IMR-90 (cell line): ENCODE measurements at regions not wholly inside any gene's neighbourhood (a gene's known extent, or its start where the extent isn't known, plus 50 kb on each side); places are given as distances from the start of the nearest gene placed in this dataset.

Experiments used
- ATAC-seq: fragments of 200-7000 bp; cut with Tn5 transposase; 2 replicates; pipeline ENCODE4 v1.9.1; 2020; ENCODE audit warnings: low read depth, mild to moderate bottlenecking, moderate library complexity
- BruUV-seq: library from RNA; stranded (reverse); fragments of 400-500 nt; replicated peaks from 2 replicates; lab custom pipeline; 2021; lab: Mats Ljungman, UMichigan
- CTCF ChIA-PET: fragments of 300-600 bp; formaldehyde crosslinking; extraction: SDS; loops from one replicate; lab custom pipeline; 2021; ENCODE audit warnings: antibody characterized with exemption; lab: Yijun Ruan, JAX
- POLR2A ChIA-PET: fragments of 300-600 bp; sonication (Branson Sonifier 250); formaldehyde crosslinking; loops from one replicate; lab custom pipeline; 2022; ENCODE audit warnings: antibody characterized with exemption; ENCODE audit not compliant: unreplicated experiment; lab: Charles Lee
- DNase-seq: peaks from one replicate; pipeline ENCODE4 v3.0.0; 2013
- H2AFZ ChIP-seq: replicated peaks from 2 replicates; pipeline ENCODE3; 2013; ENCODE audit warnings: low read length, mild to moderate bottlenecking; ENCODE audit not compliant: poor library complexity
- H2AK5ac ChIP-seq: 2 replicates; pipeline ENCODE4 v1.6.1; 2013; ENCODE audit warnings: low read depth, low read length, inconsistent platforms
- H2AK9ac ChIP-seq: replicated peaks from 2 replicates; pipeline ENCODE3; 2013; ENCODE audit warnings: mild to moderate bottlenecking, low read depth, low read length, moderate library complexity; ENCODE audit not compliant: poor library complexity
- H2BK120ac ChIP-seq: 2 replicates; pipeline ENCODE4 v1.6.1; 2013; ENCODE audit warnings: low read depth, low read length, inconsistent platforms
- H2BK15ac ChIP-seq: 3 replicates; pipeline ENCODE4 v1.6.1; 2013; ENCODE audit warnings: low read depth, low read length, inconsistent platforms
- H2BK20ac ChIP-seq: 2 replicates; pipeline ENCODE4 v1.6.1; 2013; ENCODE audit warnings: low read depth, mild to moderate bottlenecking, inconsistent platforms, low read length, moderate library complexity
- H2BK5ac ChIP-seq: 2 replicates; pipeline ENCODE4 v1.6.1; 2013; ENCODE audit warnings: mild to moderate bottlenecking, low read depth, low read length, inconsistent platforms; ENCODE audit not compliant: poor library complexity, severe bottlenecking
- H3K14ac ChIP-seq: replicated peaks from 2 replicates; pipeline ENCODE4 v1.6.1; 2013; ENCODE audit warnings: low read depth, low read length, inconsistent platforms
- H3K18ac ChIP-seq: 2 replicates; pipeline ENCODE4 v1.6.1; 2013; ENCODE audit warnings: low read depth, low read length, control low read depth
- H3K23ac ChIP-seq: 2 replicates; pipeline ENCODE4 v1.6.1; 2013; ENCODE audit warnings: low read depth, low read length, inconsistent platforms
- H3K27ac ChIP-seq: 2 replicates; pipeline ENCODE4 v1.5.1; 2013; ENCODE audit warnings: mild to moderate bottlenecking, control low read depth, low read length; ENCODE audit not compliant: insufficient read depth
- H3K27me3 ChIP-seq: 2 replicates; pipeline ENCODE4 v1.6.1; 2013; ENCODE audit warnings: low read length; ENCODE audit not compliant: control insufficient read depth, insufficient read depth
- H3K36me3 ChIP-seq: 2 replicates; pipeline ENCODE4 v1.6.1; 2013; ENCODE audit warnings: low read length, mixed read lengths; ENCODE audit not compliant: control insufficient read depth, insufficient read depth
- H3K4ac ChIP-seq: 2 replicates; pipeline ENCODE4 v1.6.1; 2013; ENCODE audit warnings: low read depth, low read length, inconsistent platforms
- H3K4me1 ChIP-seq: 2 replicates; pipeline ENCODE4 v1.6.1; 2013; ENCODE audit warnings: low read length, mixed read lengths; ENCODE audit not compliant: control insufficient read depth, insufficient read depth
- H3K4me2 ChIP-seq: 2 replicates; pipeline ENCODE4 v1.6.1; 2013; ENCODE audit warnings: low read depth, mild to moderate bottlenecking, control low read depth, low read length, moderate library complexity
- H3K4me3 ChIP-seq: 2 replicates; pipeline ENCODE4 v1.5.1; 2013; ENCODE audit warnings: low read depth, mild to moderate bottlenecking, control low read depth, low read length, moderate library complexity; ENCODE audit not compliant: insufficient read depth
- H3K56ac ChIP-seq: 2 replicates; pipeline ENCODE4 v1.6.1; 2013; ENCODE audit warnings: low read length, inconsistent platforms; ENCODE audit not compliant: insufficient read depth; ENCODE audit errors: extremely low read depth
- H3K79me1 ChIP-seq, 2 experiments: 2 replicates each; pipeline ENCODE4 v1.6.1; 2013; ENCODE audit warnings: low read length in 2 of 2, inconsistent platforms in 1 of 2, low read depth in 1 of 2
- H3K9ac ChIP-seq: 2 replicates; pipeline ENCODE4 v1.6.1; 2013; ENCODE audit warnings: low read depth, low read length, control low read depth
- H3K9me1 ChIP-seq: 2 replicates; pipeline ENCODE4 v1.6.1; 2013; ENCODE audit warnings: low read length, inconsistent platforms; ENCODE audit not compliant: insufficient read depth
- H3K9me3 ChIP-seq: 2 replicates; pipeline ENCODE4 v1.6.1; 2013; ENCODE audit warnings: low read length; ENCODE audit not compliant: control insufficient read depth, insufficient read depth
- H4K20me1 ChIP-seq: 2 replicates; pipeline ENCODE4 v1.6.1; 2013; ENCODE audit warnings: low read length, inconsistent platforms; ENCODE audit not compliant: insufficient read depth
- H4K5ac ChIP-seq: 2 replicates; pipeline ENCODE4 v1.6.1; 2013; ENCODE audit warnings: mild to moderate bottlenecking, low read depth, low read length, control low read depth
- H4K8ac ChIP-seq, 2 experiments: 2 replicates each; pipeline ENCODE4 v1.6.1; 2013; ENCODE audit warnings: low read depth in 2 of 2, low read length in 2 of 2, control low read depth in 1 of 2, inconsistent platforms in 1 of 2
- H4K91ac ChIP-seq: 2 replicates; pipeline ENCODE4 v1.6.1; 2013; ENCODE audit warnings: low read depth, low read length, inconsistent platforms; ENCODE audit not compliant: insufficient read depth
- BHLHE40 ChIP-seq: fragments of 150-350 bp; IDR thresholded peaks from 2 replicates; pipeline ENCODE4 v1.6.1; 2016; ENCODE audit warnings: mild to moderate bottlenecking, low read depth, low read length
- CEBPB ChIP-seq: IDR thresholded peaks from 2 replicates; pipeline ENCODE4 v1.6.1; 2012; ENCODE audit warnings: low read depth, low read length, improper control_type of control experiment
- CHD1 ChIP-seq: IDR thresholded peaks from 2 replicates; pipeline ENCODE4 v1.6.1; 2012; ENCODE audit warnings: low read depth, low read length, improper control_type of control experiment
- FOS ChIP-seq: fragments of 150-350 bp; IDR thresholded peaks from 2 replicates; pipeline ENCODE4 v1.6.1; 2016; ENCODE audit warnings: low read depth, low read length
- MAFK ChIP-seq: IDR thresholded peaks from 2 replicates; pipeline ENCODE4 v1.6.1; 2012; ENCODE audit warnings: low read depth, low read length, improper control_type of control experiment
- MAZ ChIP-seq: IDR thresholded peaks from 2 replicates; pipeline ENCODE4 v1.6.1; 2012; ENCODE audit warnings: low read depth, mild to moderate bottlenecking, low read length, improper control_type of control experiment, moderate library complexity, borderline replicate concordance
- MXI1 ChIP-seq: IDR thresholded peaks from 2 replicates; pipeline ENCODE4 v1.6.1; 2012; ENCODE audit warnings: low read depth, mild to moderate bottlenecking, low read length, moderate library complexity, borderline replicate concordance
- NFE2L2 ChIP-seq: fragments of 150-350 bp; IDR thresholded peaks from 2 replicates; pipeline ENCODE4 v1.6.1; 2016; ENCODE audit warnings: low read depth, mild to moderate bottlenecking, low read length
- POLR2A ChIP-seq: IDR thresholded peaks from 2 replicates; pipeline ENCODE4 v1.6.1; 2012; ENCODE audit warnings: mild to moderate bottlenecking, low read depth, low read length
- RAD21 ChIP-seq: IDR thresholded peaks from 2 replicates; pipeline ENCODE4 v1.6.1; 2012; ENCODE audit warnings: low read length, improper control_type of control experiment
- RCOR1 ChIP-seq: IDR thresholded peaks from 2 replicates; pipeline ENCODE4 v1.6.1; 2012; ENCODE audit warnings: mild to moderate bottlenecking, low read length, improper control_type of control experiment; ENCODE audit not compliant: insufficient replicate concordance
- RFX5 ChIP-seq: IDR thresholded peaks from 2 replicates; pipeline ENCODE4 v1.8.0; 2012; ENCODE audit warnings: low read depth, mild to moderate bottlenecking, low read length, moderate library complexity
- SMC3 ChIP-seq: fragments of 150-350 bp; IDR thresholded peaks from 2 replicates; pipeline ENCODE4 v1.6.1; 2016; ENCODE audit warnings: low read depth, mild to moderate bottlenecking, antibody characterized with exemption, low read length, moderate library complexity
- USF2 ChIP-seq: fragments of 150-350 bp; IDR thresholded peaks from 2 replicates; pipeline ENCODE4 v1.6.1; 2017; ENCODE audit warnings: mild to moderate bottlenecking, antibody characterized with exemption, low read length, low read depth
- WGBS, 2 experiments: methylation state at CpG; one replicate each; pipeline versions ENCODE4 v1.1.5 to v1.1.7; 2013; ENCODE audit warnings: missing lambda C conversion rate in 2 of 2; ENCODE audit not compliant: insufficient read length in 1 of 2; ENCODE audit errors: extremely low coverage in 2 of 2; 5-methylcytosine and 5-hydroxymethylcytosine counted together
- dilution Hi-C: fragments of 300-500 bp; cut with HindIII; formaldehyde crosslinking; loops from one replicate; pipeline ENCODE4 v1.14.3; 2018; ENCODE audit warnings: low sequenced_read_pairs; ENCODE audit not compliant: unreplicated experiment
- in situ Hi-C: fragments of 300-500 bp; cut with MboI; formaldehyde crosslinking; loops from 3 replicates; pipeline ENCODE4 v1.14.3; 2019; ENCODE audit warnings: low sequenced_read_pairs, inconsistent platforms, mixed read lengths
- intact Hi-C: fragments of 100-400 bp; cut with micrococcal nuclease; formaldehyde crosslinking; loops from 2 replicates; pipeline ENCODE4 v1.10.0; 2022
- TF ChIP-seq, protein P1 (sequence below): conservative IDR thresholded peaks from 2 replicates; pipeline ENCODE4 v1.5.1; 2012; ENCODE audit warnings: mild to moderate bottlenecking, low read depth, low read length, improper control_type of control experiment
- TF ChIP-seq, protein P2 (sequence below): fragments of 150-350 bp; IDR thresholded peaks from 2 replicates; pipeline ENCODE4 v1.6.1; 2016; ENCODE audit warnings: low read depth, mild to moderate bottlenecking, low read length, moderate library complexity, borderline replicate concordance

GRCh38 chr3:6571448-6571847 lies 289.5 kb upstream of the GRM7 start:
- no peak overlapping the region for H2BK120ac ChIP-seq
- ATAC-seq, result no peak
- H4K8ac ChIP-seq, result no peak overlapping the region
- no peak overlapping the region for H3K4ac ChIP-seq
- no peak overlapping the region for H3K14ac ChIP-seq
- H3K9ac ChIP-seq, result no peak overlapping the region
- in situ Hi-C loops, result no loop called here
- no peak overlapping the region for H2BK20ac ChIP-seq
- no peak overlapping the region for H2AFZ ChIP-seq
- H3K36me3 ChIP-seq, result no peaks in the 10 kb centered on the region
- no peaks in the 10 kb centered on the region for H3K27me3 ChIP-seq
- H4K20me1 ChIP-seq, result no peaks in the 10 kb centered on the region
- no peak overlapping the region for H3K4me2 ChIP-seq
- no peak overlapping the region for H3K4me3 ChIP-seq
- H4K5ac ChIP-seq, result no peak overlapping the region
- H3K56ac ChIP-seq, result no peak overlapping the region
- BruUV-seq, result no TSS peak
- H2AK9ac ChIP-seq, result no peak overlapping the region
- no peak overlapping the region for H3K23ac ChIP-seq
- no peak overlapping the region for H3K18ac ChIP-seq
- H3K4me1 ChIP-seq, result no peaks in the 10 kb centered on the region
- intact Hi-C loops, result no loop called here
- no peaks in the 10 kb centered on the region for H3K9me1 ChIP-seq
- ChIA-PET POLR2A (no interaction called here), CTCF (no interaction called here)
- no peak overlapping the region for H2BK5ac ChIP-seq
- dilution Hi-C loops, result no loop called here
- H3K9me3 ChIP-seq, result no peaks in the 10 kb centered on the region; the same call in 1 of the 2 replicates
- no peak for DNase-seq
- no peak overlapping the region for H2AK5ac ChIP-seq
- no peak for TF ChIP-seq RAD21
- no peak for TF ChIP-seq NFE2L2
- TF ChIP-seq POLR2A, result no peak
- no peak for TF ChIP-seq MAZ
- no peak for TF ChIP-seq MAFK
- no peak for TF ChIP-seq FOS
- no peak for TF ChIP-seq CEBPB
- TF ChIP-seq CHD1, result no peak
- no peak for TF ChIP-seq RCOR1
- TF ChIP-seq, protein P1, sequence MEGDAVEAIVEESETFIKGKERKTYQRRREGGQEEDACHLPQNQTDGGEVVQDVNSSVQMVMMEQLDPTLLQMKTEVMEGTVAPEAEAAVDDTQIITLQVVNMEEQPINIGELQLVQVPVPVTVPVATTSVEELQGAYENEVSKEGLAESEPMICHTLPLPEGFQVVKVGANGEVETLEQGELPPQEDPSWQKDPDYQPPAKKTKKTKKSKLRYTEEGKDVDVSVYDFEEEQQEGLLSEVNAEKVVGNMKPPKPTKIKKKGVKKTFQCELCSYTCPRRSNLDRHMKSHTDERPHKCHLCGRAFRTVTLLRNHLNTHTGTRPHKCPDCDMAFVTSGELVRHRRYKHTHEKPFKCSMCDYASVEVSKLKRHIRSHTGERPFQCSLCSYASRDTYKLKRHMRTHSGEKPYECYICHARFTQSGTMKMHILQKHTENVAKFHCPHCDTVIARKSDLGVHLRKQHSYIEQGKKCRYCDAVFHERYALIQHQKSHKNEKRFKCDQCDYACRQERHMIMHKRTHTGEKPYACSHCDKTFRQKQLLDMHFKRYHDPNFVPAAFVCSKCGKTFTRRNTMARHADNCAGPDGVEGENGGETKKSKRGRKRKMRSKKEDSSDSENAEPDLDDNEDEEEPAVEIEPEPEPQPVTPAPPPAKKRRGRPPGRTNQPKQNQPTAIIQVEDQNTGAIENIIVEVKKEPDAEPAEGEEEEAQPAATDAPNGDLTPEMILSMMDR, result no peak
- TF ChIP-seq, protein P2, sequence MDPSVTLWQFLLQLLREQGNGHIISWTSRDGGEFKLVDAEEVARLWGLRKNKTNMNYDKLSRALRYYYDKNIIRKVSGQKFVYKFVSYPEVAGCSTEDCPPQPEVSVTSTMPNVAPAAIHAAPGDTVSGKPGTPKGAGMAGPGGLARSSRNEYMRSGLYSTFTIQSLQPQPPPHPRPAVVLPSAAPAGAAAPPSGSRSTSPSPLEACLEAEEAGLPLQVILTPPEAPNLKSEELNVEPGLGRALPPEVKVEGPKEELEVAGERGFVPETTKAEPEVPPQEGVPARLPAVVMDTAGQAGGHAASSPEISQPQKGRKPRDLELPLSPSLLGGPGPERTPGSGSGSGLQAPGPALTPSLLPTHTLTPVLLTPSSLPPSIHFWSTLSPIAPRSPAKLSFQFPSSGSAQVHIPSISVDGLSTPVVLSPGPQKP, result no peak
- TF ChIP-seq MXI1, result no peak
- no peak for TF ChIP-seq BHLHE40
- TF ChIP-seq USF2, result no peak
- no peak for TF ChIP-seq SMC3
- TF ChIP-seq RFX5, result no peak
- no CpG with 5 or more reads among the region's 3 CpGs for WGBS, 2 experiments
- no peak overlapping the region for H2BK15ac ChIP-seq
- no peak overlapping the region for H4K91ac ChIP-seq
- H3K79me1 ChIP-seq, result no peaks in the 10 kb centered on the region
- no peak overlapping the region for H3K27ac ChIP-seq
